AML-193 (cell line): ENCODE measurements at regions not wholly inside any gene's neighbourhood (a gene's known extent, or its start where the extent isn't known, plus 50 kb on each side); places are given as distances from the start of the nearest gene placed in this dataset.
"Not testable (repeated sequence)": the region's sequence is repeated elsewhere in the genome, so short reads cannot be mapped to it uniquely, and the experiment has no call there.

Experiments
- DNase-seq, 2 experiments: peaks; one replicate each; lab custom pipeline; 2025; lab: John Stamatoyannopoulos, UW

- DNase-seq: no peak
These were observed 2013.1 kb upstream of the CDH9 start for GRCh38 chr5:29051509-29051908.

GRCh38 chr5:29042152-29042551, 2003.8 kb upstream of the CDH9 start:
- no peak for DNase-seq

- no peak for DNase-seq
These were observed 2002.0 kb upstream of the CDH9 start for GRCh38 chr5:29040404-29040803.

GRCh38 chr5:29039994-29040393, 2001.6 kb upstream of the CDH9 start:
- DNase-seq: no peak

DNA sequence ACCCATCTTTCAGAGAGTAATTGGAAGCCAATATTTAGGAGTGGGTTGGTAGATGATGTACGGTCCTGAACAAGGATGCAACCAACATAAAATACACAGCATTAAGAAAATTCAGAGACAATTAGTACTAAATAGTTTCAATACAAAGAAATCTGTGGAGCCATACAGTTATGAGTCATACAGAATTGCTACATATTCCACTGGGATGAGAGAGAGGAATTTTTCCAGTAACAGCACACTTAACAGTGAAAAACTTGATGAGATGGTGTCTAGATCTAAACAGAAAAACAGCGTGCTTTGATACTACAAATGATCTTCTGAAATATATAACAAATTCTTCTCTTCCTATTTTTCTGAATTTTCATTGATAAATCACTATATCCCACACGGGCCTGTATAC, 1999.3 kb upstream of the CDH9 start:
- DNase-seq: no peak

- no peak for DNase-seq
These were observed 1985.7 kb upstream of the CDH9 start for GRCh38 chr5:29024052-29024451.

- no peak for DNase-seq
These were observed 1985.2 kb upstream of the CDH9 start for GRCh38 chr5:29023541-29023940.

DNA sequence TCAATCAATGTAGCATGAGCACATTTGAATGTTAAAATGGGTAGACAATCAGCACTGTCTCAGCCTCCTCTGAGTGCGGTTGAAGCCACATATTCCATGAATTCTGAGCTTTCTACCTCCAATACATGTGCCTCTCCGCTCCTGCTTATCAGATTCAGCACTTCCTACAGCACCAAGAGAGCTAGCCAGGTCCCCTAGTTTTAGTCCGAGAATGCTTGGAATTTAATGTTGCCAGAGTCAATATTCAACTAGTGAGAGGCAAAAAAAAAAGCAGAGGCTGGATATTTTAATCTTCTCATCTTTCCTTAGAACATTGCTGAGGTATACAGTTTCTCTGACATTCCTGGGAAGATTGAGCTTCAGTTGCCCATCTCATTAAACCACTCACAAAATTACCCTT, 1979.1 kb upstream of the CDH9 start:
- DNase-seq: no peak

DNA sequence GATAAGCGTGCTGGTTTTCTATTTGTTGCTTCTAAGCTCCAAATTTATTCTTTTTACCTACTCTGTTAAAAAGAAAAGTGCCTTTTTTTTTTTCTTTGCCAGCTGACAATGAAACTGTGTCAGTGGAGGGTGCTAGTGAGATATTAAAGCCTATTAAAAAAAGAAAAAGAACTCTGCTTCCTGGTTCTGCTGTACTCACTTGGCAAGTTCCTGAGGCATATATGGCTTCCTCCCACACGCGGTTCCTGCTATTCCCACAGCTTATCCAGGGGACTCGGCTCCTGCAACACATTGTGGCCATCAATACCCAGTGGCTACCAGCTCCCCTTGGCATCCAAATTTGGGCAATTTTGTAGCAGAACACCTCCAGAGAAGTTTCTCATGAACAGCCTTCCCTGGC, 1977.7 kb upstream of the CDH9 start:
- DNase-seq: no peak

DNA sequence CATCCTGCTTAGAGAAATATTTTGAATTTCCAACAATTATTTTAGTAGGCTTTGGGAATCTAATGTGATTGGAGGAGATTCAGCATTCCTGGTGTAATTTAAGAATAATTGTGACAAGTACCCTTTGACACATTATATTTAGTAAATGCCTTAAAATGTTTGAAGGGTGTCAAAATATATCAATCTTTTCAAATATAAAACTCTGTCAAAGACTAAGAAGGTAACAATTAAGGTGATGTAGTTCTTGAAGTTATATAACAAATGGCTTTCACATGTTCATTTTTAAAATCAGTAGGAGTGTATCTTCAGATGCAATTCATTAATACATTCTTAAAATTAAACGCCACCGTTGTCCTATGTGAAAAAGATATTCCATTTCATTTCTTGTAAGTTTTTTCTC, 1977.1 kb upstream of the CDH9 start:
- no peak for DNase-seq

GRCh38 chr5:29005386-29005785, 1967.0 kb upstream of the CDH9 start:
- DNase-seq: peak; percentile 2 to 24

- DNase-seq: no peak
These were observed 1964.1 kb upstream of the CDH9 start for GRCh38 chr5:29002481-29002880.

- no peak for DNase-seq
These were observed 1963.3 kb upstream of the CDH9 start for GRCh38 chr5:29001666-29002065.

- DNase-seq: no peak
These were observed 1946.3 kb upstream of the CDH9 start for GRCh38 chr5:28984639-28985038.

GRCh38 chr5:28975508-28975907, 1937.1 kb upstream of the CDH9 start:
- no peak for DNase-seq

GRCh38 chr5:28967848-28968247, 1929.5 kb upstream of the CDH9 start:
- DNase-seq: no peak

- DNase-seq: no peak
These were observed 1923.4 kb upstream of the CDH9 start for GRCh38 chr5:28961816-28962215.

DNA sequence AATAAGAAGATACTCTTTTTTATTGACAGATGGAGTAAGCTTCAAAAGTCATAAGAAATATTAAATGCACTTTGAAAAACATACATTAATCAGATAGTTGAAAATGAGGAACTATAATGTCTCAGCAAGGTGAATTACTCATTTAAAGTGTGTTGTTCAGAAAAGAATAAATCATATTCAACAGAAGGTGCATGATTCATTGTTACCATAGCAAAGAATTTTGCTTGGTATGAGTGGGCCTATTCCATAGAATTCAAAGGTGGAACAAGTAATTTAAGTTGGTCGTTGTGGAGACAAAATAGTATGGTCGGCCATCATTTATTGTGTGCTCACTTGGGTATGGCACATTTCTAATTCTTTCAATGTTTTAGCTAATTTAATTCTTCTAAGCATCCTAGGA, 1920.2 kb upstream of the CDH9 start:
- no peak for DNase-seq

DNA sequence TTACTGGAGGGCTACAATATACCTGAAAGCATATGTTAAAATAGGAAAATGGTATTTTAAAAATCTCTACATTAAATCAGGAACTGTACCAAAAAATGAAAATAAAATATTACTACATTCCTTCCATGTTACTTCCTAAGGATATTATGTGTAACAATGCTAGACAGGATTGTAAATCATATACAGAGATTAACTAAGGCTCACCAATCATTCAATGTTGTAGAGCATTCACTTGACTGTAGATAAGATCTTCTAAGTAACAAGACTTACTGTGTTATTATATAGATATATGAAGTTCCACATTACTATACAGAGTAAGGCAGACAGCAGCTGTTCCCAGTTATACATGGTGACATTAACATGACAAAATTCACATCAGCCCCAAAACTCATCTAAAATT, 1919.1 kb upstream of the CDH9 start:
- no peak for DNase-seq

DNA sequence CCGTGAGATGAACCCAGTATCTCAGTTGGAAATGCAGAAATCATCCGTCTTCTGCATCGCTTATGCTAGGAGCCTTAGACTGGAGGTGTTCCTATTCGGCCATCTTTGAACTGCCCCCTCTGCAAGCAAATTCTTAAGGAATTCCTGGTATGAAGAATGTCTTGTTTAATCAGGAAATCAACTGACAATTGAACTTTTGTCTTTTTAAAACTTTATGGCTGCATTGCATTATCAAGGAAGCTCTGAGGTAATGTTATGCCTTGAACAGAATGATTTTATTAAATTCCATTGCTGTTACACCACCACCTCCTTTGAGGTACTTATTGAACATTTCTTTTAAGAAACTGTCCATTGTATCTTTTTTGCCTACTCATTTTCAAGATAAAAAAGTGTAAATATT, 1915.7 kb upstream of the CDH9 start:
- no peak for DNase-seq

DNA sequence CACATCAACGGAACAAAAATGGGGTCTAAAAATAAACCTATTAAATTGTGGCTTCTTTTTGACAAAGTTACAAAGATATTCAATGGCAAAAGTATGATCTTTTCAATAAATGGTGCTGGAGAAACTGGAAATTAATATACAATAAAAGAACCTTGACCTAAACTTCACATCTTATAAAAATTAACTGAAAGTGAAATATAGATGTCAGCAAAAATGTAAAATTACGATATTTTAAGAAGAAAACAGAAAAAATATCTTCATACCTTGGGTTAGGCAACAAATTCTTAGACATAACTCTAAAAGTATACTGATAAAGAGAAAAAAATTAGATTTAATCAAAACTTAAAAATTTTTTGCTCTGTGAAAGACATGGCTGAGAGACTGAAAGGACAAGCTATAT, 1909.5 kb upstream of the CDH9 start:
- no peak for DNase-seq

GRCh38 chr5:28945859-28946258, 1907.5 kb upstream of the CDH9 start:
- no peak for DNase-seq

- DNase-seq: not testable (repeated sequence)
These were observed 1891.0 kb upstream of the CDH9 start for GRCh38 chr5:28929366-28929765.

- not testable (repeated sequence) for DNase-seq
These were observed 1890.0 kb upstream of the CDH9 start for GRCh38 chr5:28928327-28928790.
